MCF 10A (cell line): ENCODE measurements at regions not wholly inside any gene's neighbourhood (a gene's known extent, or its start where the extent isn't known, plus 50 kb on each side); places are given as distances from the start of the nearest gene placed in this dataset.

Source experiments
- BruUV-seq: library from RNA; stranded (reverse); fragments of 400-500 nt; replicated peaks from 2 replicates; lab custom pipeline; 2021; lab: Mats Ljungman, UMichigan
- CTCF ChIA-PET: fragments of 300-600 bp; sonication (Branson Sonifier 250); formaldehyde crosslinking; extraction: SDS; loops from one replicate; lab custom pipeline; 2021; ENCODE audit warnings: antibody characterized with exemption, inconsistent platforms; lab: Yijun Ruan, JAX
- POLR2A ChIA-PET: fragments of 300-600, 350-650 bp; sonication (Branson Sonifier 250); formaldehyde crosslinking; extraction: SDS; loops from one replicate; lab custom pipeline; 2020; ENCODE audit warnings: antibody characterized with exemption, inconsistent platforms; lab: Yijun Ruan, JAX
- DNase-seq: peaks from one replicate; pipeline ENCODE4 v3.0.0-alpha.2; 2018; ENCODE audit not compliant: unreplicated experiment
- H3K27ac Mint-ChIP-seq: one replicate; pipeline ENCODE4 v1.8.0; 2022; ENCODE audit warnings: mild to moderate bottlenecking, low read depth, mixed read lengths; ENCODE audit not compliant: unreplicated experiment
- H3K27me3 Mint-ChIP-seq: one replicate; pipeline ENCODE4 v1.8.0; 2022; ENCODE audit warnings: mixed read lengths; ENCODE audit not compliant: insufficient read depth, unreplicated experiment
- H3K36me3 Mint-ChIP-seq: one replicate; pipeline ENCODE4 v1.8.0; 2022; ENCODE audit warnings: mild to moderate bottlenecking, moderate library complexity, mixed read lengths; ENCODE audit not compliant: insufficient read depth, unreplicated experiment
- H3K4me1 Mint-ChIP-seq: one replicate; pipeline ENCODE4 v1.8.0; 2022; ENCODE audit warnings: mixed read lengths; ENCODE audit not compliant: insufficient read depth, unreplicated experiment
- H3K4me3 Mint-ChIP-seq: one replicate; pipeline ENCODE4 v1.8.0; 2022; ENCODE audit warnings: mild to moderate bottlenecking, moderate library complexity, mixed read lengths; ENCODE audit not compliant: unreplicated experiment
- H3K9me3 Mint-ChIP-seq: one replicate; pipeline ENCODE4 v1.8.0; 2022; ENCODE audit warnings: mixed read lengths; ENCODE audit not compliant: unreplicated experiment
- intact Hi-C: fragments of 100-400 bp; cut with micrococcal nuclease; formaldehyde crosslinking; loops from 2 replicates; pipeline ENCODE4 v1.14.1; 2022
- TF ChIP-seq, protein P1 (sequence below): fragments of 200-600 bp; IDR thresholded peaks from one replicate; pipeline ENCODE4 v1.8.0; 2022; ENCODE audit warnings: antibody characterized with exemption, mild to moderate bottlenecking; ENCODE audit not compliant: unreplicated experiment

DNA sequence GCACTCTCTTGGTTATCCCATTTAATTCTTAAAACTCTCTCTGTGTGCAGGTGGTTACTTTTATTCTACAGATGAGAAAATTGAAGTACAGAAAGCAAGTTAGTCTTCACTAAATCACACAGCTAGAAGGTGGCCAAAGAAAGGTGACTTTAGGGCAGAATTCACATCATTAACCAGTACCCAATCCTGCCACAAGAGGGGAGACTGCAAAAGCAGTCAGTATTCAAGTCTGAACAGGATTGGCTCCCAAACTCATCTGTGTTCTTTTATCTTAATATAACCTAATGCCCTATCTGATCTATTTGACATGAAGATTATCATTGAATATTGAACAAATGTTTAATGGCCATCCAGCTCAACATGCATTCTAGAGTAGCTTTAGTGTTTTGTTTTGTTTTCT is 225.3 kb upstream of the FAM83B start:
- intact Hi-C loops: no loop called here
- H3K9me3 Mint-ChIP-seq: no peaks in the 10 kb centered on the region
- ChIA-PET POLR2A (no interaction called here), CTCF (interaction anchor here (0.7 kb wide), 1 partner anchor 43 kb away, joined by 4 read pairs; no protein-coding TSS in a partner anchor)
- BruUV-seq: no TSS peak
- H3K27ac Mint-ChIP-seq: no peak overlapping the region
- no peak overlapping the region for H3K4me3 Mint-ChIP-seq
- H3K4me1 Mint-ChIP-seq: no peaks in the 10 kb centered on the region
- no peak for DNase-seq
- no peaks in the 10 kb centered on the region for H3K36me3 Mint-ChIP-seq
- TF ChIP-seq, protein P1, sequence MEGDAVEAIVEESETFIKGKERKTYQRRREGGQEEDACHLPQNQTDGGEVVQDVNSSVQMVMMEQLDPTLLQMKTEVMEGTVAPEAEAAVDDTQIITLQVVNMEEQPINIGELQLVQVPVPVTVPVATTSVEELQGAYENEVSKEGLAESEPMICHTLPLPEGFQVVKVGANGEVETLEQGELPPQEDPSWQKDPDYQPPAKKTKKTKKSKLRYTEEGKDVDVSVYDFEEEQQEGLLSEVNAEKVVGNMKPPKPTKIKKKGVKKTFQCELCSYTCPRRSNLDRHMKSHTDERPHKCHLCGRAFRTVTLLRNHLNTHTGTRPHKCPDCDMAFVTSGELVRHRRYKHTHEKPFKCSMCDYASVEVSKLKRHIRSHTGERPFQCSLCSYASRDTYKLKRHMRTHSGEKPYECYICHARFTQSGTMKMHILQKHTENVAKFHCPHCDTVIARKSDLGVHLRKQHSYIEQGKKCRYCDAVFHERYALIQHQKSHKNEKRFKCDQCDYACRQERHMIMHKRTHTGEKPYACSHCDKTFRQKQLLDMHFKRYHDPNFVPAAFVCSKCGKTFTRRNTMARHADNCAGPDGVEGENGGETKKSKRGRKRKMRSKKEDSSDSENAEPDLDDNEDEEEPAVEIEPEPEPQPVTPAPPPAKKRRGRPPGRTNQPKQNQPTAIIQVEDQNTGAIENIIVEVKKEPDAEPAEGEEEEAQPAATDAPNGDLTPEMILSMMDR: no peak
- no peaks in the 10 kb centered on the region for H3K27me3 Mint-ChIP-seq

DNA sequence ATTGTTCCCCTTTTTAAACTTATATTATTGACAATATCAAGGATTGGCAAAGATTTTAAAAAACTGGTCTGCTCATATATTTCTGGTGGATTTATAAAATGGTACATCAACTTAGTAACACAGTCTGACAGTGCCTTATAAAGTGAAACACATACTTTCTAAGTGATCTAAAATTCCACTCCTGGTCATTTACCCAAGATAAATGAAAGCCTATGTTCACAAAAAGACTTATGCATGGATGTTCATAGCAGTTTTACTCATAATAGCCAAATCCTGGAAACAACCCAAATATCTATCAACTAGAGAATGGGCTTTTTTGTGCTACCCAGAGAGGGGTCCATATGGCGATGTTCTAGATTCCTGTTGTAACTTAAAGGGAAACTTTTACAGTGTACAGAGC is 222.4 kb upstream of the FAM83B start:
- TF ChIP-seq, protein P1: no peak
- no peak overlapping the region for H3K4me3 Mint-ChIP-seq
- no peaks in the 10 kb centered on the region for H3K27me3 Mint-ChIP-seq
- intact Hi-C loops: no loop called here
- H3K36me3 Mint-ChIP-seq: no peaks in the 10 kb centered on the region
- BruUV-seq: no TSS peak
- no peak overlapping the region for H3K27ac Mint-ChIP-seq
- H3K4me1 Mint-ChIP-seq: no peaks in the 10 kb centered on the region
- H3K9me3 Mint-ChIP-seq: no peaks in the 10 kb centered on the region
- no peak for DNase-seq
- POLR2A ChIA-PET: no interaction called here
- CTCF ChIA-PET: interaction anchor here (0.6 kb wide), 1 partner anchor 78 kb away, joined by 4 read pairs; no protein-coding TSS in a partner anchor

DNA sequence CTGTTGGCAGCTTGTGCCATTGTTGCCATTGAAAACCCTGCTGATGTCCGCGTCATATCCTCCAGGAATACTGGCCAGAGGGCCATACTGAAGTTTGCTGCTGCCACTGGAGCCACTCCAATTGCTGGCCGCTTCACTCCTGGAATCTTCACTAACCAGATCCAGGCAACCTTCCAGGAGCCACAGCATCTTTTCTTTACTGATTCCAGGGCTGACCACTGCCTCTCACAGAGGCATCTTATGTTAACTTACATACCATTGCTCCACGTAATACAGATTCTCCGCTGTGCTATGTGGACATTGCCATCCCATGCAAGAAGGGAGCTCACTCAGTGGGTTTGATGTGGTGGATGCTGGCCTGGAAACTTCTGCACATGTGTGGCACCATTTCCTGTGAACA is 221.8 kb upstream of the FAM83B start:
- TF ChIP-seq, protein P1: no peak

DNA sequence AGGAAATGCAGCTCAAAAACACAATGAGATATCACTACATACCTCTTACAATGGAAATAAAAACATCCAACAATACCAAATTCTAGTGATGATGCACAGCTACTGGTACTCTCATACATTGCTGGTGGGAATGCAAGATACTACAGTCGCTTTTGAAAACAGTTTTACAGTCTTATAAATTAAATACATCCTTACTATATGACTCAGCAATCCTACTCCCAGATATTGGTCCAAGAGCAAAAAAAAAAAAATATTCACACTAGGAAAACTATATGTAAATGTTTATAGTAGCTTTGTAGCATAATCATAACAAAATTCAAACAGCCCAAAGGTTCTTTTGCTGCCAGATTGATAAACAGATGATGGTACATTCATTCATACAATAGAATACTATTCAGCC is 217.4 kb upstream of the FAM83B start:
- DNase-seq: no peak
- CTCF ChIA-PET: interaction anchor here (0.7 to 1.2 kb wide), 2 partner anchors 318 to 643 kb away, joined by 3 read pairs; no protein-coding TSS in a partner anchor
- Mint-ChIP-seq H3K9me3 (no peaks in the 10 kb centered on the region), H3K36me3 (peaks cover 6% of the 10 kb centered on the region), H3K4me3 (no peak overlapping the region), H3K27me3 (no peaks in the 10 kb centered on the region), H3K27ac (no peak overlapping the region), H3K4me1 (no peaks in the 10 kb centered on the region)
- POLR2A ChIA-PET: interaction anchor here (0.6 to 1.8 kb wide), 3 partner anchors 12 to 33 kb away, joined by 3 to 4 read pairs (median 4); no protein-coding TSS in a partner anchor
- BruUV-seq: no TSS peak
- TF ChIP-seq, protein P1: no peak
- intact Hi-C loops: no loop called here

More for the DNA sequence above, 221.8 kb upstream of the FAM83B start:
- H3K27ac Mint-ChIP-seq: no peak overlapping the region
- H3K4me3 Mint-ChIP-seq: no peak overlapping the region
- H3K9me3 Mint-ChIP-seq: no peaks in the 10 kb centered on the region
- H3K27me3 Mint-ChIP-seq: no peaks in the 10 kb centered on the region
- DNase-seq: no peak
- intact Hi-C loops: no loop called here
- BruUV-seq: no TSS peak
- POLR2A ChIA-PET: no interaction called here
- no peaks in the 10 kb centered on the region for H3K4me1 Mint-ChIP-seq
- no peaks in the 10 kb centered on the region for H3K36me3 Mint-ChIP-seq
- CTCF ChIA-PET: no interaction called here
